ENCODE measurements at regions not wholly inside any gene's neighbourhood (a gene's known extent, or its start where the extent isn't known, plus 50 kb on each side); places are given as distances from the start of the nearest gene placed in this dataset.

DNA sequence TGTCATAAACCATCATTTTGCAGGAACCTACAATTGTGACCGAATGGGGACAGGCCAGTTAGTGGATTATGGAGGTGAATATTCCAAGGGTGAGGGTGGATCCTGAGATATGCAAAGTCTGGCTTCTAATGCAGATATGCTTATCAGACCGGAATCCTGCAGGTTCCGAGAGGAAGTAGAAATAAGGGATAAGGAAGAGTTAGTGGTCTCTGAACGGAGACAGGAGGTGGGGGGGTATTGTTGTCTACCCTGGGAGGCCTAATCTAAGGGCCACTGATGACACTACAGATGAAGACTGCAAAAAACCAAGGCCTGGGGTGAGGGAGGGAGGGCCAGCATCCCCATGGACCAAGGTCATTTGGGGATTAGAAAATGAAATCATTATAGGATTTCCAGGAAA, 67.7 kb upstream of the GATA6 start:
- TF ChIP-seq POLR2A (IDR thresholded peaks at IDR 0.05), result no peak
- TF ChIP-seq, protein P1, sequence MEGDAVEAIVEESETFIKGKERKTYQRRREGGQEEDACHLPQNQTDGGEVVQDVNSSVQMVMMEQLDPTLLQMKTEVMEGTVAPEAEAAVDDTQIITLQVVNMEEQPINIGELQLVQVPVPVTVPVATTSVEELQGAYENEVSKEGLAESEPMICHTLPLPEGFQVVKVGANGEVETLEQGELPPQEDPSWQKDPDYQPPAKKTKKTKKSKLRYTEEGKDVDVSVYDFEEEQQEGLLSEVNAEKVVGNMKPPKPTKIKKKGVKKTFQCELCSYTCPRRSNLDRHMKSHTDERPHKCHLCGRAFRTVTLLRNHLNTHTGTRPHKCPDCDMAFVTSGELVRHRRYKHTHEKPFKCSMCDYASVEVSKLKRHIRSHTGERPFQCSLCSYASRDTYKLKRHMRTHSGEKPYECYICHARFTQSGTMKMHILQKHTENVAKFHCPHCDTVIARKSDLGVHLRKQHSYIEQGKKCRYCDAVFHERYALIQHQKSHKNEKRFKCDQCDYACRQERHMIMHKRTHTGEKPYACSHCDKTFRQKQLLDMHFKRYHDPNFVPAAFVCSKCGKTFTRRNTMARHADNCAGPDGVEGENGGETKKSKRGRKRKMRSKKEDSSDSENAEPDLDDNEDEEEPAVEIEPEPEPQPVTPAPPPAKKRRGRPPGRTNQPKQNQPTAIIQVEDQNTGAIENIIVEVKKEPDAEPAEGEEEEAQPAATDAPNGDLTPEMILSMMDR (IDR thresholded peaks at IDR 0.05), result no peak
